ENCODE measurements at regions not wholly inside any gene's neighbourhood (a gene's known extent, or its start where the extent isn't known, plus 50 kb on each side); places are given as distances from the start of the nearest gene placed in this dataset.

DNA sequence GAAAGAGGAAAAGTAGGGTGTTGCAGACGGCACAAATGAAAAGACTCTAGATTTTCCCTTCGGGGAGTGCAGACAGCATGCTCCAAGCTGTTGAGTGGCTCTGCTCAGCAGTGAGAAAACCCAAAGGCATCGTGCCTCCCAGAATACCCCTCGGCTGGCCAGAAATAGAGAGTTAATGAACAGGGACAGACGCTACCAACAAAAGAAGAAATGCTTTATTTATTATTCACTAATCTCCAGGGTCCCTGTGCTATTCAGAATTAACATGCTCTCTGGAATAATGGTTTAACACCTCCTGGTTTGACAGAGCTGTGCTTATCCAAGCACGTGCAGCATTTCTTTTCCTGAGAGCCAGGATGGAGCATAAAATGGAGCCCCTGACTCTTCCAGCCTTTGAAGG, 82.3 kb downstream of the AQP4 start:
- no peaks in the 10 kb centered on the region for H3K36me3 ChIP-seq (ENCODE audit: insufficient read depth, low read length)
- no peaks in the 10 kb centered on the region for H3K79me2 ChIP-seq (ENCODE audit: insufficient read depth, low read length)
- no peak overlapping the region for H3K4me2 ChIP-seq (ENCODE audit: insufficient read depth, low read length)
- H3K27me3 ChIP-seq (ENCODE audit: insufficient read depth, low read length), result no peaks in the 10 kb centered on the region
- H3K4me1 ChIP-seq (ENCODE audit: insufficient read depth, low read length), result no peaks in the 10 kb centered on the region
- H3K9me3 ChIP-seq (ENCODE audit: low read depth, low read length), result no peaks in the 10 kb centered on the region
- no peak overlapping the region for H2AFZ ChIP-seq (ENCODE audit: low read length)
- H4K20me1 ChIP-seq (ENCODE audit: insufficient read depth, low read length), result no peaks in the 10 kb centered on the region
- no peak overlapping the region for H3K4me3 ChIP-seq (ENCODE audit: insufficient read depth, low read length)
- no peak for DNase-seq (ENCODE audit: insufficient read length, low spot score, missing footprints)
- TF ChIP-seq, protein P1, sequence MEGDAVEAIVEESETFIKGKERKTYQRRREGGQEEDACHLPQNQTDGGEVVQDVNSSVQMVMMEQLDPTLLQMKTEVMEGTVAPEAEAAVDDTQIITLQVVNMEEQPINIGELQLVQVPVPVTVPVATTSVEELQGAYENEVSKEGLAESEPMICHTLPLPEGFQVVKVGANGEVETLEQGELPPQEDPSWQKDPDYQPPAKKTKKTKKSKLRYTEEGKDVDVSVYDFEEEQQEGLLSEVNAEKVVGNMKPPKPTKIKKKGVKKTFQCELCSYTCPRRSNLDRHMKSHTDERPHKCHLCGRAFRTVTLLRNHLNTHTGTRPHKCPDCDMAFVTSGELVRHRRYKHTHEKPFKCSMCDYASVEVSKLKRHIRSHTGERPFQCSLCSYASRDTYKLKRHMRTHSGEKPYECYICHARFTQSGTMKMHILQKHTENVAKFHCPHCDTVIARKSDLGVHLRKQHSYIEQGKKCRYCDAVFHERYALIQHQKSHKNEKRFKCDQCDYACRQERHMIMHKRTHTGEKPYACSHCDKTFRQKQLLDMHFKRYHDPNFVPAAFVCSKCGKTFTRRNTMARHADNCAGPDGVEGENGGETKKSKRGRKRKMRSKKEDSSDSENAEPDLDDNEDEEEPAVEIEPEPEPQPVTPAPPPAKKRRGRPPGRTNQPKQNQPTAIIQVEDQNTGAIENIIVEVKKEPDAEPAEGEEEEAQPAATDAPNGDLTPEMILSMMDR (IDR thresholded peaks at IDR 0.05; ENCODE audit: extremely low read depth, low read depth, low read length), result no peak
- no peak overlapping the region for H3K27ac ChIP-seq (ENCODE audit: low read depth, low read length)

DNA sequence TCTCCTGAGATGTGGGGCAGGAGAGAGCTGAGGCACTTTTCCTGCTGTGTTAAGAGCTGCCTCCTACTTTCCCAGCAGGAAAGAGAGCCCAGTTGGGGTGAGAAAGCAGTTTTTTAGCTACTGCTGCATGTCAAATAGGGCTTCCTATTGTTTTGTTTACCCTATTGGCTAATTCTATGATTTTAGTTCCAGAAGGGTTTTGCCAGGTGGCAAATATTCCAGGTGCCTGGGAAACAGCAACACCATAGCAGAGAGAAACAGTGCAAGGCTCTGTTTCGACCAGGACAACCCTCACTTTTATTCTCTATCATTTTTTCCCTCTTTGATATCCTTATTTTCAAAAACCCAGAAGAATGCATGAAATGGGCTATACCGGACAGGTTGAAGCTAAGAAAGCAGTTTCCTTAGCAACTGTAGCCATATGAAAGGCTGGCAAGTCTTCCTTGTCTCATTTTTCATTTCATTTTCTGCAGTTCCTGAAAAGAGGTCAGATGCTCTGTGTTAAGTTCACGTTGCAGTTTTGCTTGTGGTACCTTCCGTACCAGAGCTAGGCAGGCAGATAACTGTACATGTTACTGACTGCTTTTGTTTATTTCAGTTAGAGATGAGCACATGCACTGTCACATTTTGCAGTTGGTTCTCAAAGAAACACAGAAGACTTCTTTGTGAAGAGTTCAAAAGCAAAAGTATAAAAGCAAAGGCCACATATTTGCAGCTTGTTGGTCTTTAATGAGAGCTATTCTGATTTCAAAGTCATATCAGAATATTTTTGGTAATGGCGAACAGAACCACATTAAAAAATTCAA, 84.8 kb downstream of the AQP4 start:
- no peaks in the 10 kb centered on the region for H3K9me3 ChIP-seq (ENCODE audit: low read depth, low read length)
- no peaks in the 10 kb centered on the region for H3K27me3 ChIP-seq (ENCODE audit: insufficient read depth, low read length)
- H2AFZ ChIP-seq (ENCODE audit: low read length), result no peak overlapping the region
- no peaks in the 10 kb centered on the region for H3K36me3 ChIP-seq (ENCODE audit: insufficient read depth, low read length)
- no peaks in the 10 kb centered on the region for H3K4me1 ChIP-seq (ENCODE audit: insufficient read depth, low read length)
- no peak overlapping the region for H3K27ac ChIP-seq (ENCODE audit: low read depth, low read length)
- no peak for DNase-seq (ENCODE audit: insufficient read length, low spot score, missing footprints)
- H3K79me2 ChIP-seq (ENCODE audit: insufficient read depth, low read length), result no peaks in the 10 kb centered on the region
- TF ChIP-seq, protein P1 (IDR thresholded peaks at IDR 0.05; ENCODE audit: extremely low read depth, low read depth, low read length), result no peak
- H3K4me2 ChIP-seq (ENCODE audit: insufficient read depth, low read length), result no peak overlapping the region
- H3K4me3 ChIP-seq (ENCODE audit: insufficient read depth, low read length), result no peak overlapping the region
- no peaks in the 10 kb centered on the region for H4K20me1 ChIP-seq (ENCODE audit: insufficient read depth, low read length)

DNA sequence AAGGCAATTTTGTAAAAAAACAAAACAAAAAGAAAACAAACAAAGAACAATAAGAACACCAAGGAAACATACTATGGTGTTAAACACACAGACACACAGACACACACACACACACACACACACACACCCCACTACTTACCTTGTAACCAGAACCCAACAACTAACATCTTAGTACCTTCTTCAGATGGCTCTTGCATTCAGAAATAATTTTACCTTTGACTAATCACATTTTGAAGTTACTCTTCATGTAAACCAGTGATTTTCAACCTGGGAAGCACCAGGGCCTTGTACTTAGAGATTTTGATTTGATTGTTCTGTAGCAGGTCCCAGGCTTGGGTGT, 87.5 kb downstream of the AQP4 start:
- TF ChIP-seq, protein P1 (IDR thresholded peaks at IDR 0.05; ENCODE audit: extremely low read depth, low read depth, low read length), result no peak
- H3K4me3 ChIP-seq (ENCODE audit: insufficient read depth, low read length), result no peak overlapping the region
- H3K4me1 ChIP-seq (ENCODE audit: insufficient read depth, low read length), result no peaks in the 10 kb centered on the region
- H3K27ac ChIP-seq (ENCODE audit: low read depth, low read length), result no peak overlapping the region
- no peaks in the 10 kb centered on the region for H3K9me3 ChIP-seq (ENCODE audit: low read depth, low read length)
- no peak overlapping the region for H3K4me2 ChIP-seq (ENCODE audit: insufficient read depth, low read length)
- H2AFZ ChIP-seq (ENCODE audit: low read length), result no peak overlapping the region
- H4K20me1 ChIP-seq (ENCODE audit: insufficient read depth, low read length), result no peaks in the 10 kb centered on the region
- no peak for DNase-seq (ENCODE audit: insufficient read length, low spot score, missing footprints)
- no peaks in the 10 kb centered on the region for H3K27me3 ChIP-seq (ENCODE audit: insufficient read depth, low read length)
- no peaks in the 10 kb centered on the region for H3K79me2 ChIP-seq (ENCODE audit: insufficient read depth, low read length)
- H3K36me3 ChIP-seq (ENCODE audit: insufficient read depth, low read length), result no peaks in the 10 kb centered on the region

DNA sequence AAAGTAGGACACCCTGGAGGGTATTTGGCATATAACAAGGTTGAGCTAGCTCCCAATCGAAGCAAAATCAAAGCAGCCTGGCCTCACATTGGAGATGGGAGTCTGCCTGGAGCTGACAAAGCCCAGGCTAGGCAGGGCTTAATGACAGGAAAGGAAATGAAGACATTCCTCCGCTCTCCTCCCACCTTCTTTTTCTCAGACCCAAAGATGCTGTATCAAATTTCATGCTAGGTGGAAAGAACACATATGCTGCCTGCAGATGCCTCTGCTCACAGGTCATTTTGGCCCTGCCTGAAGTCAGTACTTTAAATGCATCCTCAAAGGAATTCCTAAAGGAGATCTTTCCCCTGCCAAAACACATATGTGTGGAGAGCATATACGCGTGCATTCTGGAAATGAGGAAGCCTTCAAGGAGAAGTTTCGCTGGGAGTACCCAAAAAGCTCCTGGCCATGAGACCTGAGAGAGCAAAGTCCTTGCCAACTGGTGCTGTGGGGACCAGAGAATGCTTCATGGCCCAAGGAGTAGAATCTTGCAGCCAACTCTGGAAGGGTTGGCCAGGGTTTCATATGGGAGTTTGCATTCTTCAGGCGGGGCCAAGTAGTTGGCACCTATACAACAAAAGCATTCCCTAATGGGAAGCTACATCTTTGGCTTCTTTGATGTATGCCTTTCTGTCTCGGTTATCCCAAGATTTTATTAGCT, 88.0 kb downstream of the AQP4 start:
- Histone ChIP-seq H3K4me3 (ENCODE audit: insufficient read depth, low read length) (no peak overlapping the region), H3K4me1 (ENCODE audit: insufficient read depth, low read length) (no peaks in the 10 kb centered on the region), H4K20me1 (ENCODE audit: insufficient read depth, low read length) (no peaks in the 10 kb centered on the region), H3K27ac (ENCODE audit: low read depth, low read length) (no peak overlapping the region), H3K79me2 (ENCODE audit: insufficient read depth, low read length) (no peaks in the 10 kb centered on the region), H3K36me3 (ENCODE audit: insufficient read depth, low read length) (no peaks in the 10 kb centered on the region), H3K9me3 (ENCODE audit: low read depth, low read length) (no peaks in the 10 kb centered on the region), H3K27me3 (ENCODE audit: insufficient read depth, low read length) (no peaks in the 10 kb centered on the region), H2AFZ (ENCODE audit: low read length) (no peak overlapping the region), H3K4me2 (ENCODE audit: insufficient read depth, low read length) (no peak overlapping the region)
- DNase-seq (ENCODE audit: insufficient read length, low spot score, missing footprints), result no peak
- TF ChIP-seq, protein P1 (IDR thresholded peaks at IDR 0.05; ENCODE audit: extremely low read depth, low read depth, low read length), result no peak

Measured in osteoblast (primary cell).